CD14-positive monocyte (primary cell): ENCODE measurements at regions not wholly inside any gene's neighbourhood (a gene's known extent, or its start where the extent isn't known, plus 50 kb on each side); places are given as distances from the start of the nearest gene placed in this dataset.

Experiments used
- DNase-seq, 3 donors: peaks; one replicate each; pipeline ENCODE4 v3.0.0-alpha.2; 2011 to 2022
- H2AFZ ChIP-seq: 2 replicates; pipeline ENCODE4 v1.6.0; 2012; ENCODE audit warnings: mild to moderate bottlenecking, low read depth, low read length, inconsistent platforms; ENCODE audit not compliant: insufficient read depth, poor library complexity, severe bottlenecking
- H3K27ac ChIP-seq, 2 donors: 1 replicate in 1 of 2; 2 replicates in 1 of 2; pipeline ENCODE4 v1.5.1; 2012 to 2013; ENCODE audit warnings: low read length in 2 of 2, control low read depth in 1 of 2, inconsistent platforms in 1 of 2, low read depth in 1 of 2, mild to moderate bottlenecking in 1 of 2
- H3K27me3 ChIP-seq, 2 donors: one replicate each; pipeline versions ENCODE4 v1.6.0 to v1.6.1; 2011 to 2013; ENCODE audit warnings: low read length in 2 of 2; ENCODE audit not compliant: control insufficient read depth in 2 of 2, insufficient read depth in 2 of 2
- H3K36me3 ChIP-seq, 2 donors: replicated peaks in 1 of 2; 1 replicate in 1 of 2; 2 replicates in 1 of 2; pipeline versions ENCODE4 v1.5.1 to v1.6.1; 2012 to 2013; ENCODE audit warnings: low read length in 2 of 2, control low read depth in 1 of 2, inconsistent platforms in 1 of 2, mild to moderate bottlenecking in 1 of 2; ENCODE audit not compliant: insufficient read depth in 2 of 2, control insufficient read depth in 1 of 2
- H3K4me1 ChIP-seq, 2 donors: 1 replicate in 1 of 2; 2 replicates in 1 of 2; pipeline versions ENCODE4 v1.5.1 to v1.6.1; 2012 to 2013; ENCODE audit warnings: low read length in 2 of 2, control low read depth in 1 of 2, inconsistent platforms in 1 of 2, mild to moderate bottlenecking in 1 of 2, moderate library complexity in 1 of 2; ENCODE audit not compliant: insufficient read depth in 2 of 2, control insufficient read depth in 1 of 2
- H3K4me2 ChIP-seq: replicated peaks from 2 replicates; pipeline ENCODE3; 2012; ENCODE audit warnings: low read length, moderate library complexity, mild to moderate bottlenecking; ENCODE audit not compliant: poor library complexity, severe bottlenecking; ENCODE audit errors: extremely low read depth
- H3K4me3 ChIP-seq, 3 experiments: fragments of 200-600 bp in 1 of 3; sonication (generic) in 1 of 3; replicated peaks in 1 of 3; 1 replicate in 2 of 3; 2 replicates in 1 of 3; pipeline ENCODE4 v1.5.1; 2011 to 2013; ENCODE audit warnings: low read length in 3 of 3, mild to moderate bottlenecking in 3 of 3, control low read depth in 2 of 3, low read depth in 2 of 3, inconsistent platforms in 1 of 3, moderate library complexity in 1 of 3
- H3K79me2 ChIP-seq: 2 replicates; pipeline ENCODE4 v1.6.0; 2012; ENCODE audit warnings: mild to moderate bottlenecking, control low read depth, inconsistent platforms, low read length, moderate library complexity; ENCODE audit not compliant: insufficient read depth
- H3K9ac ChIP-seq: 2 replicates; pipeline ENCODE4 v1.6.0; 2017; ENCODE audit warnings: low read length, mild to moderate bottlenecking; ENCODE audit not compliant: insufficient read depth, poor library complexity, severe bottlenecking
- H3K9me3 ChIP-seq, 2 donors: replicated peaks in 1 of 2; 1 replicate in 1 of 2; 2 replicates in 1 of 2; pipeline versions ENCODE4 v1.5.1 to v1.6.1; 2012 to 2013; ENCODE audit warnings: low read length in 2 of 2, control low read depth in 1 of 2; ENCODE audit not compliant: control insufficient read depth in 1 of 2, insufficient read depth in 1 of 2
- H4K20me1 ChIP-seq: 2 replicates; pipeline ENCODE4 v1.6.0; 2012; ENCODE audit warnings: mild to moderate bottlenecking, low read length, control low read depth, moderate library complexity; ENCODE audit not compliant: insufficient read depth
- H3K27ac Mint-ChIP-seq, 7 donors: one replicate each; pipeline ENCODE4 v1.8.0; 2020; ENCODE audit warnings: mild to moderate bottlenecking in 7 of 7, mixed read lengths in 7 of 7, moderate library complexity in 6 of 7, inconsistent platforms in 2 of 7
- H3K27me3 Mint-ChIP-seq, 3 donors: one replicate each; pipeline ENCODE4 v1.8.0; 2021 to 2022; ENCODE audit warnings: low read depth in 3 of 3, mild to moderate bottlenecking in 3 of 3, mixed read lengths in 3 of 3, moderate library complexity in 3 of 3, inconsistent platforms in 1 of 3
- H3K36me3 Mint-ChIP-seq, 2 donors: one replicate each; pipeline ENCODE4 v1.8.0; 2020; ENCODE audit warnings: mixed read lengths in 2 of 2, inconsistent platforms in 1 of 2, mild to moderate bottlenecking in 1 of 2
- H3K4me1 Mint-ChIP-seq: one replicate; pipeline ENCODE4 v1.8.0; 2020; ENCODE audit warnings: mild to moderate bottlenecking, mixed read lengths
- H3K4me3 Mint-ChIP-seq, 2 donors: one replicate each; pipeline ENCODE4 v1.8.0; 2020; ENCODE audit warnings: mild to moderate bottlenecking in 2 of 2, mixed read lengths in 2 of 2, moderate library complexity in 1 of 2
- H3K9me3 Mint-ChIP-seq, 7 donors: one replicate each; pipeline ENCODE4 v1.8.0; 2020 to 2022; ENCODE audit warnings: mixed read lengths in 7 of 7, mild to moderate bottlenecking in 6 of 7, moderate library complexity in 6 of 7, inconsistent platforms in 2 of 7
- CTCF ChIP-seq: fragments of 200-600 bp; IDR thresholded peaks from one replicate; pipeline ENCODE4 v1.8.0; 2022; ENCODE audit warnings: antibody characterized with exemption, mild to moderate bottlenecking
- WGBS: methylation state at CpG from one replicate; pipeline ENCODE4 v1.1.5; 2013; ENCODE audit warnings: missing lambda C conversion rate; ENCODE audit not compliant: insufficient coverage; 5-methylcytosine and 5-hydroxymethylcytosine counted together
- intact Hi-C, 2 donors: fragments of 100-400 bp; cut with micrococcal nuclease; formaldehyde crosslinking; loops; one replicate each; pipeline versions ENCODE4 v1.15.0 to v1.15.1; 2023

GRCh38 chr13:110015253-110015652 lies 228.9 kb upstream of the IRS2 start:
- Histone ChIP-seq H4K20me1 (no peaks in the 10 kb centered on the region), H3K4me1 (no peaks in the 10 kb centered on the region), H3K36me3 (no peaks in the 10 kb centered on the region), H3K9me3 (no peaks in the 10 kb centered on the region), H3K4me3 (no peak overlapping the region), H3K4me2 (no peak overlapping the region), H3K27me3 (no peaks in the 10 kb centered on the region), H3K79me2 (no peaks in the 10 kb centered on the region), H3K9ac (no peak overlapping the region), H3K27ac (no peak overlapping the region), H2AFZ (no peak overlapping the region)
- peaks cover 0 to 4% (median 0%) of the 10 kb centered on the region in 3 donors for H3K27me3 Mint-ChIP-seq
- no peak overlapping the region for H3K27ac Mint-ChIP-seq
- peaks cover 0 to 12% (median 0%) of the 10 kb centered on the region in 7 donors for H3K9me3 Mint-ChIP-seq
- no peak for TF ChIP-seq CTCF
- no peaks in the 10 kb centered on the region for H3K4me1 Mint-ChIP-seq
- intact Hi-C loops: no loop called here
- WGBS: 93% methylated on average over 5 of the region's 6 CpGs
- H3K4me3 Mint-ChIP-seq: no peak overlapping the region
- no peak for DNase-seq
- no peaks in the 10 kb centered on the region for H3K36me3 Mint-ChIP-seq

GRCh38 chr13:110014719-110015118 lies 228.3 kb upstream of the IRS2 start:
- Histone ChIP-seq H3K9ac (no peak overlapping the region), H2AFZ (no peak overlapping the region), H3K4me2 (no peak overlapping the region), H3K9me3 (no peaks in the 10 kb centered on the region), H3K27ac (no peak overlapping the region), H3K27me3 (no peaks in the 10 kb centered on the region), H3K36me3 (no peaks in the 10 kb centered on the region), H3K79me2 (no peaks in the 10 kb centered on the region), H3K4me1 (no peaks in the 10 kb centered on the region), H3K4me3 (no peak overlapping the region), H4K20me1 (no peaks in the 10 kb centered on the region)
- no peak overlapping the region for H3K4me3 Mint-ChIP-seq
- H3K9me3 Mint-ChIP-seq: peaks cover 0 to 12% (median 0%) of the 10 kb centered on the region in 7 donors
- WGBS: 100% methylated on average over 2 of the region's 4 CpGs
- DNase-seq: no peak
- no peak overlapping the region for H3K27ac Mint-ChIP-seq
- no peak for TF ChIP-seq CTCF
- no peaks in the 10 kb centered on the region for H3K4me1 Mint-ChIP-seq
- intact Hi-C loops: no loop called here
- no peaks in the 10 kb centered on the region for H3K36me3 Mint-ChIP-seq
- H3K27me3 Mint-ChIP-seq: peaks cover 0 to 4% (median 0%) of the 10 kb centered on the region in 3 donors
